GM18507 (cell line): ENCODE measurements at regions not wholly inside any gene's neighbourhood (a gene's known extent, or its start where the extent isn't known, plus 50 kb on each side); places are given as distances from the start of the nearest gene placed in this dataset.

Experiments used
- DNase-seq: peaks from one replicate; pipeline ENCODE4 v3.0.0; 2011; ENCODE audit warnings: low read depth; ENCODE audit not compliant: insufficient read length; ENCODE audit errors: extremely low spot score
- FAIRE-seq: peaks from 2 replicates; lab custom pipeline; 2011; peaks lifted over from hg19 to GRCh38; lab: Jason Lieb, UNC

DNA sequence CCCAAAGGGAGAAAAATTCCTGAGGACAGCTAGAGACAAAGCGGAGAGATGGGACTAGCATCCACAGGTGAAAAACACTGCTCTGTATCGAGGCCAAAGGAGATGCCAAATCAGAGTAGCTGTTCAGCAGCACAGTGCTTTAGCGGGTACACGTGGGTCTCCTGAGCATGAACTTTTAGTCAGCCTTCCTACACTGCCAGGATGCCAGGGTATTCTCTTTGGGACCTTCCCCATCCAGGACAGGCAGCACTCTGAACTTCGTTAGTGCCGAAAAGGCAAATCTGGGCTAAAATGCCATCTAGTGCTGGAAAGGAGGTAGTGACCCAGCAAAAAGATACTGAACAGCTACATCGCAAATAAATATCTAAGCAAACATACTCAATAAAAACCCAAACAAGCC lies 64.9 kb downstream of the C6orf58 start:
- DNase-seq (no peak), FAIRE-seq (peak; percentile 76)
